ENCODE measurements at regions not wholly inside any gene's neighbourhood (a gene's known extent, or its start where the extent isn't known, plus 50 kb on each side); places are given as distances from the start of the nearest gene placed in this dataset.
A peak's percentile ranks its signal among the peaks of the same experiment; 100 is the strongest.
"Not testable (repeated sequence)": the region's sequence is repeated elsewhere in the genome, so short reads cannot be mapped to it uniquely, and the experiment has no call there.

DNA sequence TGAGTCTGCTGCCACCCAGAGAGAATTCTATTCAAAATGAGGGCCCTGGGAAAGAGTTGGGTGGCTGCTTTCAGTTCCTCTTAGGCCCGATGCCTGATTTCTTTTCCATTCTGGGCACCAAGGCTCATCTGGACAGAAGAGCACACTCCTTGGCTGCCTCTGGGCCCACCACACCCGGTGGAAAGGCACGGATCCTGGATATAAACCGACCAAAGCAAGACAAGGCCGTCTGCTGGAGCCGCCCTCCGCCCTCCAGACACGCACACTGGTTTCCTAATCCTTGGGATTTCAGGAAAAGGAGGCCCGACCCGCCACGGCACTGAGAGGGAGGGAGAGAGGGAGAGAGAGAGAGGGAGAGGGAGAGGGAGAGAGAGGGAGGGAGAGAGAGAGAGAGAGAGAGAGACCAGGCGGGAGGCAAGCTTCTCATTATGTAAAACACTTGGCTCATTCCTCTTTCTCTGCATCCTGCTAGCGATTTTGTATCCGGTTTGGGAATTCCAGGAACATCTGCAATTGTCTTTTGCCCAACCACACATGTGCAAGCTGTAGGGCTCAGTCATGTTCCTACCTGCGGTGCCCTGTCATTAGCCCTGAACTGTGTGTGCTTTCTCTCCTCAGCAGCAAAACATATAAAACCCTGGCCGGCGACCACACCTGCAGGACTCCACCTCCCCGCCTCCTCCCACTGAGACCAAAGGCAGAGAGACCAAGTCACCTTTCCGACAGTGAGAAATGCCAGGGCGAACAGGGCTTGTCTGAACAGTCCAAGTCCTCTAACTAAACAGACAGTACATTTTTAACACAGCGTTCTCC is 347.2 kb downstream of the SOX9 start:
- peaks cover 34% of the 10 kb centered on the region for H3K4me1 ChIP-seq (ENCODE audit: insufficient read depth, low read length)
- peak overlapping the region; percentile 31; the same call in 1 of the 2 replicates for H3K4me3 ChIP-seq (ENCODE audit: low read length)

DNA sequence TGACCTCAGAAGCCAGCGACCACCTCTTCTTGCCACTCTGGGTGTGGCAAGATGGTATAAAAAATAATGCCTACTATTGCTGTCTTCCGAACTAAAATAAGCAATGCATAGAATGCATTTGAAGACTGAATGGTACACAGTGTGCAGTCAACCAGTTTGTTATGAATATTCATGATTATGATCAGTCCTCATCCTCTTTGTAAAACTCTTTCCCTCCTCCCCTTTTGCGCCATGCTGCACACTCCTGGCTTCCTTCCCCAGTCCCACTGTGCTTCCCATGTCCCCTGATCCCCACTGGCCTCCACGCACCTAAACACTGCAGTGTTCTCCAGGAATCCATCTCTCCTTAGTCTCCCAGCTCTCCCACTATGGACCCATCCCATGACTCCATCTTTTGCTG is 348.0 kb downstream of the SOX9 start:
- H3K27ac ChIP-seq (ENCODE audit: low read depth, low read length) = no peak overlapping the region
- 94% methylated on average over 4 of the region's 4 CpGs for WGBS

More for the DNA sequence above, 347.2 kb downstream of the SOX9 start:
- Histone ChIP-seq H3K9me3 (ENCODE audit: insufficient read depth, low read depth, low read length) (no peaks in the 10 kb centered on the region), H3K27me3 (ENCODE audit: insufficient read depth, low read length) (no peaks in the 10 kb centered on the region), H3K9ac (ENCODE audit: low read depth, low read length) (peak overlapping the region; percentile 20; the same call in 1 of the 2 replicates), H3K36me3 (ENCODE audit: insufficient read depth, low read length) (no peaks in the 10 kb centered on the region), H3K27ac (ENCODE audit: low read depth, low read length) (no peak overlapping the region)
- WGBS = 37% methylated on average over 21 of the region's 21 CpGs

DNA sequence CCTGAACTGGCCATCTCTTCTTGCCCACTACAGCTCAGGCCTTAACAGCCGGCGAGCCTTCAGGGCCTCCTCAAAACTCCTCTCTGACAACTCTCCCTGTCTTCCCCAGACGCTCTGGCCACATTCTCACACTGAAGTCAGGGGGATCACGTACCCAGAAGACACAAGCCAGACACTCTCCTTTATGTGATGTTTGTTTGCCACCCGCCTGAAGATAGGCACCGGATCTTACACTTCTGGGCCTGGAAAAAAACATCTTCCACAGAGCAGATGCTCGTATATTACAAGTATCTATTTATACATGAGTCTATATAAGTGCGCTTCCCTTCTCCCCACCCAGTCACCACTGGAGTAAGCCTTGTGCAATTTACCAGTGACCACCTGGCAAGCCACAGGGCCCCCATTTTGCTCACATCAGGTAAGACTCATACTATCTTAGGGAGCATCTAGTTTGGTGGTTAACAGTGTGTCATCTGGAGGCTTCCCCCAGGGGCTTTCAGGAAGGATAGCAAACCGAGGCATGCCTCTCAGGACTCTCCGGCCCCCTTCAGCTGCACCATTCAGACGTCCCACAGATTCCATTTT is 349.4 kb downstream of the SOX9 start:
- Histone ChIP-seq H3K36me3 (ENCODE audit: insufficient read depth, low read length) (no peaks in the 10 kb centered on the region), H3K27ac (ENCODE audit: low read depth, low read length) (no peak overlapping the region), H3K27me3 (ENCODE audit: insufficient read depth, low read length) (no peaks in the 10 kb centered on the region), H3K4me3 (ENCODE audit: low read length) (no peak overlapping the region), H3K4me1 (ENCODE audit: insufficient read depth, low read length) (peaks cover 43% of the 10 kb centered on the region), H3K9ac (ENCODE audit: low read depth, low read length) (no peak overlapping the region), H3K9me3 (ENCODE audit: insufficient read depth, low read depth, low read length) (no peaks in the 10 kb centered on the region)
- WGBS = 89% methylated on average over 10 of the region's 11 CpGs

More for the DNA sequence above, 348.0 kb downstream of the SOX9 start:
- H3K4me1 ChIP-seq (ENCODE audit: insufficient read depth, low read length) = peaks cover 34% of the 10 kb centered on the region
- no peak overlapping the region for H3K9ac ChIP-seq (ENCODE audit: low read depth, low read length)
- H3K36me3 ChIP-seq (ENCODE audit: insufficient read depth, low read length) = no peaks in the 10 kb centered on the region
- no peak overlapping the region for H3K4me3 ChIP-seq (ENCODE audit: low read length)
- no peaks in the 10 kb centered on the region for H3K9me3 ChIP-seq (ENCODE audit: insufficient read depth, low read depth, low read length)
- H3K27me3 ChIP-seq (ENCODE audit: insufficient read depth, low read length) = no peaks in the 10 kb centered on the region

DNA sequence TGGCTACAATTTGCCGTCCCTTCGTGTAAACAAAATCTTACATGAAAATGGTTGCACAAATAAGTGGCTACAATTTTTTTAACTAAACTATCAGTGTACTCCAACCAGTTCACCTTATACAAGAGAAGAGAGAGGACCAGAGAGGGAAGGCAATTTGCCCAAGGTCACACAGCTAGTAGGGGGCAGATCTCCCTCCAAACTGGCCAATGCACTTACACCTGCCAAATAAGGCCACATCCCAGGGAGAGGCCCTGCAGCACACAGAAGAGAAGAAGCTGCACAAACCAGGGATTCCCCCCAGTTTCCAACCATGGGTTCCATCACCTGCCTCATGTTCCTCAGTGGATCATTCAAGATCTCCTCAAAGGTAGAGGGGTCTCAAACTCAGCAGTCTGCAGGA is 349.9 kb downstream of the SOX9 start:
- Histone ChIP-seq H3K27ac (ENCODE audit: low read depth, low read length) (no peak overlapping the region), H3K4me1 (ENCODE audit: insufficient read depth, low read length) (peaks cover 46% of the 10 kb centered on the region), H3K4me3 (ENCODE audit: low read length) (no peak overlapping the region), H3K27me3 (ENCODE audit: insufficient read depth, low read length) (no peaks in the 10 kb centered on the region), H3K9ac (ENCODE audit: low read depth, low read length) (no peak overlapping the region), H3K9me3 (ENCODE audit: insufficient read depth, low read depth, low read length) (no peaks in the 10 kb centered on the region), H3K36me3 (ENCODE audit: insufficient read depth, low read length) (no peaks in the 10 kb centered on the region)
- WGBS = 81% methylated on average over 2 of the region's 2 CpGs

DNA sequence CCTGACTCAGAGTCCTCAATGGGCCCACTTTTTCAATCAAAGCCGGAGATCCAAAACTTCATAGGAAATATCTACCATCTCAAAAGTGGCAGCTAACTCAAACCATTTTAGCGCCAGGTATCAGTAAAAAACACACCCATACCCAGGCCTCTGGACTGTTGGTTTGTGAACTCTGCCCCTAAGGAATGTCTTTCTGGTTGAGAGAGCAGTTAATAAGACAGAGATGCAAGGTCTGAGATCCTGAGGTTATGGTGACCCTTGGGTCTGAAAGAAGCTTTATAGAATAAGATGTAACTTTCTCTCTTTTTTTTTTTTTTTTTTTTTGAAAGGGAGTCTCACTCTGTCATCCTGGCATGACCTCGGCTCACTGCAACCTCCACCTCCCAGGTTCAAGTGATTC is 350.5 kb downstream of the SOX9 start:
- Histone ChIP-seq H3K4me1 (ENCODE audit: insufficient read depth, low read length) (peaks cover 46% of the 10 kb centered on the region), H3K9me3 (ENCODE audit: insufficient read depth, low read depth, low read length) (no peaks in the 10 kb centered on the region), H3K4me3 (ENCODE audit: low read length) (no peak overlapping the region), H3K27me3 (ENCODE audit: insufficient read depth, low read length) (no peaks in the 10 kb centered on the region), H3K27ac (ENCODE audit: low read depth, low read length) (no peak overlapping the region), H3K36me3 (ENCODE audit: insufficient read depth, low read length) (no peaks in the 10 kb centered on the region), H3K9ac (ENCODE audit: low read depth, low read length) (no peak overlapping the region)
- 93% methylated on average over 3 of the region's 3 CpGs for WGBS

DNA sequence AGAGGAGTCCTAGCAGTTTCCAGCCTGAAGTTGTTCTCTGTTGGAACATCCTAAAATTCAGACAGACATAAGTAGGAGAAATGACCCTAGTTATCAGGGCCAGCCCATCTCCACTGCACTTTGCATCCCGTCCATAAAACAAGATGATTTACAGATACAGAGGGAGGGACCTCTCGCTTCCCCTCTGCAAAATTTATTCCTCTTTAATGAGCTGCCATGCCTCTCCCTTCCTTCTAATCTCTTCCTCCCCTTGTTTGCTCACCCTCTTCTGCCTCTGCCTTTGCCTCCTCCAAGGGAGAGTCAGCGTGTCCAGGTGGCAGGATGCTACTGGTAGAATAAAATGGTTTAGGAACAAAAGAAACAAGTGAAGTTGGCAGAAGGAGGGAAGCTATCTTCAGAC is 351.3 kb downstream of the SOX9 start:
- Histone ChIP-seq H3K9me3 (ENCODE audit: insufficient read depth, low read depth, low read length) (no peaks in the 10 kb centered on the region), H3K4me3 (ENCODE audit: low read length) (no peak overlapping the region), H3K27ac (ENCODE audit: low read depth, low read length) (no peak overlapping the region), H3K4me1 (ENCODE audit: insufficient read depth, low read length) (peaks cover 45% of the 10 kb centered on the region), H3K36me3 (ENCODE audit: insufficient read depth, low read length) (no peaks in the 10 kb centered on the region), H3K27me3 (ENCODE audit: insufficient read depth, low read length) (no peaks in the 10 kb centered on the region), H3K9ac (ENCODE audit: low read depth, low read length) (no peak overlapping the region)
- WGBS = 93% methylated on average over 3 of the region's 3 CpGs

DNA sequence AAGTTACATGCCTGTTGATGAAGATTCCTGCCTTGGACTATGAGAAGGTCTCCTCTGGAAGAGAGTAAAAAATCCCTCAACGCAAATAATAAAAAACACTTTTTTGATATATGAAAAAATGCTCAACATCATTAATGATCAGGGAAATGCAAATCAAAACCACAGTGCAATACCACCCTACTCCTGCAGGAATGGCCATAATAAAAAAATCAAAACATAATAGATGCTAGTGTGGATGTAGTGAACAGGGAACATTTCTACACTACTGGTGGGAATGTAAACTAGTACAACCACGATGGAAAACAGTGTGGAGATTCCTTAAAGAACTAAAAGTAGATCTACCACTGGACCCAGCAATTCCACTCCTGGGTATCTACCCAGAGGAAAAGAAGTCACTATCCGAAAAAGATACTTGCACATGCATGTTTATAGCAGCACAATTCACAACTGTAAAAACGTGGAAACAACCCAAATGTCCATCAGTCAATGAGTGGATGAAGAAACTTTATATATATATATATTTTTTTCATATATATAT is 352.1 kb downstream of the SOX9 start:
- not testable (repeated sequence) for H3K27ac ChIP-seq (ENCODE audit: low read depth, low read length); H3K9ac ChIP-seq (ENCODE audit: low read depth, low read length); H3K27me3 ChIP-seq (ENCODE audit: insufficient read depth, low read length); H3K4me3 ChIP-seq (ENCODE audit: low read length); H3K36me3 ChIP-seq (ENCODE audit: insufficient read depth, low read length); H3K9me3 ChIP-seq (ENCODE audit: insufficient read depth, low read depth, low read length)
- peaks cover 44% of the 10 kb centered on the region for H3K4me1 ChIP-seq (ENCODE audit: insufficient read depth, low read length)
- WGBS = 90% methylated on average over 3 of the region's 4 CpGs

DNA sequence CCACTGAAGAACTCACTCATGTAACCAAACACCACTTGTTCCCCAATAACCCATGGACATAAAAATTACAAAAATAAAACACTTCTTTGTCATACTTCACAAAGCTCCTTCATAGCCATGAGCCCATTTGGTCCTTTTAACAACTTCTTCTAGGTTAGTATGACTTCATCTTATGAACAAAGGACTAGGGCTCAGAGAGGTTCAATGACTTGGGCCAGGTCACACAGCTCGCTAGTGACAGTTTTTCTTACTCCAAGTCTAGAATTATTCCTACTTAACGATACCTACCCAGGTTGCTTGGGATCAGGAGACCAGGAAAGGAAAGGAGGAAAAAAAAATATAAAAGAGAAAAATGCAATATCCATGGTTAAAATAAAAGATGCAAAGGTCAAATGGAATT is 353.4 kb downstream of the SOX9 start:
- H3K9me3 ChIP-seq (ENCODE audit: insufficient read depth, low read depth, low read length) = no peaks in the 10 kb centered on the region
- H3K9ac ChIP-seq (ENCODE audit: low read depth, low read length) = no peak overlapping the region
- no peaks in the 10 kb centered on the region for H3K36me3 ChIP-seq (ENCODE audit: insufficient read depth, low read length)
- H3K4me3 ChIP-seq (ENCODE audit: low read length) = no peak overlapping the region
- H3K27me3 ChIP-seq (ENCODE audit: insufficient read depth, low read length) = 0 out of 2 replicates have a peak, but pooled peaks cover 4% of the 10 kb centered on the region
- WGBS = 100% methylated on average over 1 of the region's 2 CpGs
- H3K27ac ChIP-seq (ENCODE audit: low read depth, low read length) = no peak overlapping the region
- H3K4me1 ChIP-seq (ENCODE audit: insufficient read depth, low read length) = peaks cover 37% of the 10 kb centered on the region

DNA sequence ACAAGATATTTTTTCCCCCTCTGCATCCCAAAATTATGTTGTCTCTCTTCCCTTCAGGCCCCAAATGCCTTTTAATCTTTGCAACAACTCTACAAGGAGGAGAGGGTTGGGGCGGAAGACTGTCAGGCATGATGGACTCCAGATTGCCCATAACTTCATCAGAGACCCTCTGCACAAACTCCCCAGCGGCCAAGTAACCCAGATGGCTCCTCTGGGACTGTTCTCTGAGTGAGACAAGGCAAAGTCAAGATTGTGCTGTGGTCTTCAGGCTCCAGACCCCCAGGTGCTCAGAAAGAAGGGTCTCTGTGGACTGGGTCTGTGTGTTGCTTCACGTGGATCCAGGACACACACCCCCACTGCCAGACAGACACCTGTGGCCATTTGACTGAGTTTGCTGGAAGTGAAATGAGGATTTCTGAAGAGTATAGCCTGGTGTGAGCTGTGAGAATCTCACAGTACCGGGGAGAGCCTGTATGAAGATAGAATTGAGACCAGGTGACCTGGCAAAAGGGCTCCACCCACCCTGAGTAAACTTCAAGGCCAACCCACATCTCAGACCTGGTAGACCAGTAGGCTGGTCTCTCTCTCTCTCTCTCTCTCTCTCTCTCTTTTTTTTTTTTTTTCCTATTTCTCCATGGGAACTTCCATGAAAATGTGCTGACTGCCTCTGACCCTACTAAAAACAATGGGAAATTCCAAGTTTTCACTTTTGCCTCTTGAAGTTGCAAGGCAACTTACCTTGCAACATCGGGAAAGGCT is 354.1 kb downstream of the SOX9 start:
- no peak overlapping the region for H3K9ac ChIP-seq (ENCODE audit: low read depth, low read length)
- H3K27ac ChIP-seq (ENCODE audit: low read depth, low read length) = peak overlapping the region; percentile 93; the same call in 1 of the 2 replicates
- no peak overlapping the region for H3K4me3 ChIP-seq (ENCODE audit: low read length)
- H3K27me3 ChIP-seq (ENCODE audit: insufficient read depth, low read length) = 0 out of 2 replicates have a peak, but pooled peaks cover 4% of the 10 kb centered on the region
- WGBS = 94% methylated on average over 5 of the region's 5 CpGs
- H3K4me1 ChIP-seq (ENCODE audit: insufficient read depth, low read length) = peaks cover 37% of the 10 kb centered on the region
- H3K36me3 ChIP-seq (ENCODE audit: insufficient read depth, low read length) = no peaks in the 10 kb centered on the region
- no peaks in the 10 kb centered on the region for H3K9me3 ChIP-seq (ENCODE audit: insufficient read depth, low read depth, low read length)

DNA sequence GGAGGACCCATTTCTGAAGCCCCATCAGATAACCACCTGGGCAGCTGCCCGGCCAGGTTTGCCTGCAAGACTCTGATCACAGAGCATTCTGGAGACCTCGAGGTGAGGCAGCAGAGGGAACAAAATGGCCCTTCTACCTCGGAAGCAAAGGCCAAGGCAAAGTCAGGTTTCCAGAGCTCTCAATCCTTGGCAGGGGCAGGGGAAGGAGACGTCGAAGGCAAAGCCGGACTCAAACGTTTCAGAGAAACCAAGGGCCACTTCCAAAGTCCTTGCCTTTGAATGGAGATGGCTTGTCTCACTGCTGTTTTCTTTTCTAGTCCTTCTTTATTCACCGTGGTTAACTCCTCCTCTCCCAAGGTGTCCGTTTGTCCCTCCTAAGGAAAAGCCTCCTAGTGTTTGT is 355.3 kb downstream of the SOX9 start:
- Histone ChIP-seq H3K27me3 (ENCODE audit: insufficient read depth, low read length) (0 out of 2 replicates have a peak, but pooled peaks cover 4% of the 10 kb centered on the region), H3K4me3 (ENCODE audit: low read length) (peak overlapping the region; percentile 18), H3K9me3 (ENCODE audit: insufficient read depth, low read depth, low read length) (no peaks in the 10 kb centered on the region), H3K36me3 (ENCODE audit: insufficient read depth, low read length) (no peaks in the 10 kb centered on the region), H3K27ac (ENCODE audit: low read depth, low read length) (peak overlapping the region; percentile 93), H3K4me1 (ENCODE audit: insufficient read depth, low read length) (peaks cover 37% of the 10 kb centered on the region), H3K9ac (ENCODE audit: low read depth, low read length) (peak overlapping the region; percentile 54)
- WGBS = 22% methylated on average over 9 of the region's 9 CpGs

DNA sequence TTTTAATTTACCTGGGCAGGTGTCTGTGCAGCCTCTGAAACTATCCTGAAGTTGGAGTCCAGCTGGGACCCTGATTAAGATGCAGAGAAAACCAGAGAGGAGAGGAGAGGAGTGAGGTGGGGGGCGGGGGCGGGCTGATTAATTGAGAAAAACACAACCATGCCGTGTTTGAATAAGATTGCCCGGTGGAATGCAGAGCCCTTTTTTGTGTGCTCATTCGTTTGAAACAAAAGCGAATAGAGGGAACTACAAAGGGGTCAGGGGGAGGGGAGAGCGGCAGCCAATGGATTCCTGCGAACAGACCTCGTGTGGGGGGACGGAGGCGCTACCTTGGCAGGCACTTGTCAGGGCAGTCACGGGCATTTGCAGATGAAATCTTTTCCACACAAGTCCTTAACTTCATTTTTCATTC is 355.8 kb downstream of the SOX9 start:
- 2% methylated on average over 12 of the region's 12 CpGs for WGBS
- Histone ChIP-seq H3K36me3 (ENCODE audit: insufficient read depth, low read length) (no peaks in the 10 kb centered on the region), H3K27ac (ENCODE audit: low read depth, low read length) (peak overlapping the region; percentile 93), H3K4me1 (ENCODE audit: insufficient read depth, low read length) (peaks cover 37% of the 10 kb centered on the region), H3K9me3 (ENCODE audit: insufficient read depth, low read depth, low read length) (no peaks in the 10 kb centered on the region), H3K9ac (ENCODE audit: low read depth, low read length) (peak overlapping the region; percentile 54), H3K27me3 (ENCODE audit: insufficient read depth, low read length) (0 out of 2 replicates have a peak, but pooled peaks cover 4% of the 10 kb centered on the region), H3K4me3 (ENCODE audit: low read length) (peak overlapping the region; percentile 18)

Measured in HUES64 (cell line).